WTC11 (cell line): ENCODE measurements at regions not wholly inside any gene's neighbourhood (a gene's known extent, or its start where the extent isn't known, plus 50 kb on each side); places are given as distances from the start of the nearest gene placed in this dataset.
A peak's percentile ranks its signal among the peaks of the same experiment; 100 is the strongest.

Experiments
- ATAC-seq: fragments of 200-7000 bp; cut with Tn5 transposase; 2 replicates; pipeline ENCODE4 v1.10.0; 2021; ENCODE audit warnings: mild to moderate bottlenecking, moderate library complexity
- CTCF ChIA-PET: fragments of 300-600 bp; sonication (Branson Sonifier 250); formaldehyde crosslinking; loops from one replicate; lab custom pipeline; 2021; ENCODE audit warnings: antibody characterized with exemption; lab: Charles Lee
- POLR2A ChIA-PET: fragments of 350-600 bp; sonication (Branson Sonifier 250); formaldehyde crosslinking; loops from one replicate; lab custom pipeline; 2021; ENCODE audit warnings: antibody characterized with exemption; lab: Charles Lee
- DNase-seq: peaks from one replicate; pipeline ENCODE4 v3.0.0; 2021; ENCODE audit warnings: low spot score
- H3K27ac Mint-ChIP-seq: 2 replicates; pipeline ENCODE4 v1.8.0; 2021; ENCODE audit warnings: mixed read lengths
- H3K27me3 Mint-ChIP-seq: 2 replicates; pipeline ENCODE4 v1.8.0; 2021; ENCODE audit warnings: low read depth, mild to moderate bottlenecking, moderate library complexity, mixed read lengths
- H3K36me3 Mint-ChIP-seq: 2 replicates; pipeline ENCODE4 v1.8.0; 2021; ENCODE audit warnings: mixed read lengths
- H3K4me1 Mint-ChIP-seq: 2 replicates; pipeline ENCODE4 v1.8.0; 2022; ENCODE audit warnings: mixed read lengths
- H3K4me3 Mint-ChIP-seq: 2 replicates; pipeline ENCODE4 v1.8.0; 2021; ENCODE audit warnings: mild to moderate bottlenecking, moderate library complexity, mixed read lengths
- H3K9me3 Mint-ChIP-seq: 2 replicates; pipeline ENCODE4 v1.8.0; 2021; ENCODE audit warnings: mixed read lengths
- GABPB1 ChIP-seq: sonication (generic); formaldehyde crosslinking; IDR thresholded peaks from 2 replicates; pipeline ENCODE4 v1.8.1; 2023; ENCODE audit warnings: mild to moderate bottlenecking, missing genetic modification reagents
- JUN ChIP-seq: sonication (generic); formaldehyde crosslinking; IDR thresholded peaks from 2 replicates; pipeline ENCODE4 v1.8.0; 2023; ENCODE audit warnings: mild to moderate bottlenecking, missing genetic modification reagents
- NR2C2 ChIP-seq: sonication (generic); formaldehyde crosslinking; IDR thresholded peaks from 2 replicates; pipeline ENCODE4 v1.8.0; 2022; ENCODE audit warnings: mild to moderate bottlenecking, missing genetic modification reagents
- OVOL2 ChIP-seq: fragments of 250-450 bp; sonication (Bioruptor Pico); IDR thresholded peaks from 2 replicates; pipeline ENCODE4 v1.9.0; 2021; ENCODE audit warnings: mild to moderate bottlenecking, borderline replicate concordance
- TEAD1 ChIP-seq: sonication (generic); formaldehyde crosslinking; IDR thresholded peaks from 2 replicates; pipeline ENCODE4 v1.8.0; 2022; ENCODE audit warnings: mild to moderate bottlenecking, missing genetic modification reagents
- TEAD4 ChIP-seq: sonication (generic); formaldehyde crosslinking; IDR thresholded peaks from 2 replicates; pipeline ENCODE4 v1.8.0; 2022; ENCODE audit warnings: mild to moderate bottlenecking, missing genetic modification reagents
- ZNF317 ChIP-seq: sonication (generic); formaldehyde crosslinking; IDR thresholded peaks from 2 replicates; pipeline ENCODE4 v1.8.1; 2023; ENCODE audit warnings: low read depth, mild to moderate bottlenecking, moderate library complexity, missing genetic modification reagents, borderline replicate concordance
- TF ChIP-seq, protein P1 (sequence below): sonication (generic); formaldehyde crosslinking; IDR thresholded peaks from 2 replicates; pipeline ENCODE4 v1.8.0; 2022; ENCODE audit warnings: mild to moderate bottlenecking, missing genetic modification reagents
- TF ChIP-seq, protein P2 (sequence below): sonication (generic); formaldehyde crosslinking; IDR thresholded peaks from 2 replicates; pipeline ENCODE4 v1.8.1; 2023; ENCODE audit warnings: mild to moderate bottlenecking, missing genetic modification reagents
- TF ChIP-seq, protein P3 (sequence below): fragments of 200-600 bp; IDR thresholded peaks from 2 replicates; pipeline ENCODE4 v1.8.0; 2022; ENCODE audit warnings: antibody characterized with exemption
- TF ChIP-seq, protein P4 (sequence below): sonication (generic); formaldehyde crosslinking; IDR thresholded peaks from 2 replicates; pipeline ENCODE4 v1.8.0; 2022; ENCODE audit warnings: missing genetic modification reagents
- TF ChIP-seq, protein P5 (sequence below): fragments of 250-450 bp; sonication (Bioruptor Pico); IDR thresholded peaks from 2 replicates; pipeline ENCODE4 v1.9.0; 2021; ENCODE audit warnings: mild to moderate bottlenecking
- TF ChIP-seq, protein P6 (sequence below): sonication (generic); formaldehyde crosslinking; conservative IDR thresholded peaks from 2 replicates; pipeline ENCODE4 v1.8.1; 2023; ENCODE audit warnings: mild to moderate bottlenecking, low read depth, missing genetic modification reagents, moderate library complexity

DNA sequence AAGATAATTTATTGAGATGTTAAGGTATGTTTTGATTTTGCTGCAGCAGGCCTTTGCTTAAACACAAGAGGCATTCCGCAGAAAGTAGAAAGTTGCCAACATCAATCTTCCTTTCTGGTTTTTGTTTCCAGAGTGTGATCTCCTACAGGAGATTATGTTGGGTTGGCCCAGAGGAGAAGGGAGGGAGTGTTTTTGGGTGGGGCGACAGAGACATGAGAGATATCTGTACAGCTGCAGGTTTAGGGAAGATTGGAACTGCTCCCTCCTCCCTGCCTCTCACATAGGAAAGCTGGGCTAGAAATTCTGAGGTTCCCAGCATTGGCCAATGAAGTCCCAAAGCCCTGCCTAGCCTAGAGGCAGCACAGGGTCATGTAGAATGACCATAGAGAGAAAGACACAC, 211.0 kb downstream of the CEMIP2 start:
- Mint-ChIP-seq H3K27me3 (no peaks in the 10 kb centered on the region), H3K27ac (no peak overlapping the region), H3K4me3 (no peak overlapping the region), H3K4me1 (peaks cover 5% of the 10 kb centered on the region), H3K9me3 (no peaks in the 10 kb centered on the region), H3K36me3 (no peaks in the 10 kb centered on the region)
- ATAC-seq = no peak
- TF ChIP-seq, protein P1, sequence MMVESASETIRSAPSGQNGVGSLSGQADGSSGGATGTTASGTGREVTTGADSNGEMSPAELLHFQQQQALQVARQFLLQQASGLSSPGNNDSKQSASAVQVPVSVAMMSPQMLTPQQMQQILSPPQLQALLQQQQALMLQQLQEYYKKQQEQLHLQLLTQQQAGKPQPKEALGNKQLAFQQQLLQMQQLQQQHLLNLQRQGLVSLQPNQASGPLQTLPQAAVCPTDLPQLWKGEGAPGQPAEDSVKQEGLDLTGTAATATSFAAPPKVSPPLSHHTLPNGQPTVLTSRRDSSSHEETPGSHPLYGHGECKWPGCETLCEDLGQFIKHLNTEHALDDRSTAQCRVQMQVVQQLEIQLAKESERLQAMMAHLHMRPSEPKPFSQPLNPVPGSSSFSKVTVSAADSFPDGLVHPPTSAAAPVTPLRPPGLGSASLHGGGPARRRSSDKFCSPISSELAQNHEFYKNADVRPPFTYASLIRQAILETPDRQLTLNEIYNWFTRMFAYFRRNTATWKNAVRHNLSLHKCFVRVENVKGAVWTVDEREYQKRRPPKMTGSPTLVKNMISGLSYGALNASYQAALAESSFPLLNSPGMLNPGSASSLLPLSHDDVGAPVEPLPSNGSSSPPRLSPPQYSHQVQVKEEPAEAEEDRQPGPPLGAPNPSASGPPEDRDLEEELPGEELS (CRISPR knock-in tag) = no peak
- TF ChIP-seq TEAD1 (no peak), GABPB1 (CRISPR knock-in tag) (no peak), OVOL2 (CRISPR knock-in tag) (no peak), ZNF317 (CRISPR knock-in tag) (no peak)
- TF ChIP-seq, protein P2, sequence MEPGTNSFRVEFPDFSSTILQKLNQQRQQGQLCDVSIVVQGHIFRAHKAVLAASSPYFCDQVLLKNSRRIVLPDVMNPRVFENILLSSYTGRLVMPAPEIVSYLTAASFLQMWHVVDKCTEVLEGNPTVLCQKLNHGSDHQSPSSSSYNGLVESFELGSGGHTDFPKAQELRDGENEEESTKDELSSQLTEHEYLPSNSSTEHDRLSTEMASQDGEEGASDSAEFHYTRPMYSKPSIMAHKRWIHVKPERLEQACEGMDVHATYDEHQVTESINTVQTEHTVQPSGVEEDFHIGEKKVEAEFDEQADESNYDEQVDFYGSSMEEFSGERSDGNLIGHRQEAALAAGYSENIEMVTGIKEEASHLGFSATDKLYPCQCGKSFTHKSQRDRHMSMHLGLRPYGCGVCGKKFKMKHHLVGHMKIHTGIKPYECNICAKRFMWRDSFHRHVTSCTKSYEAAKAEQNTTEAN (CRISPR knock-in tag) = no peak
- TF ChIP-seq, protein P3, sequence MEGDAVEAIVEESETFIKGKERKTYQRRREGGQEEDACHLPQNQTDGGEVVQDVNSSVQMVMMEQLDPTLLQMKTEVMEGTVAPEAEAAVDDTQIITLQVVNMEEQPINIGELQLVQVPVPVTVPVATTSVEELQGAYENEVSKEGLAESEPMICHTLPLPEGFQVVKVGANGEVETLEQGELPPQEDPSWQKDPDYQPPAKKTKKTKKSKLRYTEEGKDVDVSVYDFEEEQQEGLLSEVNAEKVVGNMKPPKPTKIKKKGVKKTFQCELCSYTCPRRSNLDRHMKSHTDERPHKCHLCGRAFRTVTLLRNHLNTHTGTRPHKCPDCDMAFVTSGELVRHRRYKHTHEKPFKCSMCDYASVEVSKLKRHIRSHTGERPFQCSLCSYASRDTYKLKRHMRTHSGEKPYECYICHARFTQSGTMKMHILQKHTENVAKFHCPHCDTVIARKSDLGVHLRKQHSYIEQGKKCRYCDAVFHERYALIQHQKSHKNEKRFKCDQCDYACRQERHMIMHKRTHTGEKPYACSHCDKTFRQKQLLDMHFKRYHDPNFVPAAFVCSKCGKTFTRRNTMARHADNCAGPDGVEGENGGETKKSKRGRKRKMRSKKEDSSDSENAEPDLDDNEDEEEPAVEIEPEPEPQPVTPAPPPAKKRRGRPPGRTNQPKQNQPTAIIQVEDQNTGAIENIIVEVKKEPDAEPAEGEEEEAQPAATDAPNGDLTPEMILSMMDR = no peak
- TF ChIP-seq, protein P4, sequence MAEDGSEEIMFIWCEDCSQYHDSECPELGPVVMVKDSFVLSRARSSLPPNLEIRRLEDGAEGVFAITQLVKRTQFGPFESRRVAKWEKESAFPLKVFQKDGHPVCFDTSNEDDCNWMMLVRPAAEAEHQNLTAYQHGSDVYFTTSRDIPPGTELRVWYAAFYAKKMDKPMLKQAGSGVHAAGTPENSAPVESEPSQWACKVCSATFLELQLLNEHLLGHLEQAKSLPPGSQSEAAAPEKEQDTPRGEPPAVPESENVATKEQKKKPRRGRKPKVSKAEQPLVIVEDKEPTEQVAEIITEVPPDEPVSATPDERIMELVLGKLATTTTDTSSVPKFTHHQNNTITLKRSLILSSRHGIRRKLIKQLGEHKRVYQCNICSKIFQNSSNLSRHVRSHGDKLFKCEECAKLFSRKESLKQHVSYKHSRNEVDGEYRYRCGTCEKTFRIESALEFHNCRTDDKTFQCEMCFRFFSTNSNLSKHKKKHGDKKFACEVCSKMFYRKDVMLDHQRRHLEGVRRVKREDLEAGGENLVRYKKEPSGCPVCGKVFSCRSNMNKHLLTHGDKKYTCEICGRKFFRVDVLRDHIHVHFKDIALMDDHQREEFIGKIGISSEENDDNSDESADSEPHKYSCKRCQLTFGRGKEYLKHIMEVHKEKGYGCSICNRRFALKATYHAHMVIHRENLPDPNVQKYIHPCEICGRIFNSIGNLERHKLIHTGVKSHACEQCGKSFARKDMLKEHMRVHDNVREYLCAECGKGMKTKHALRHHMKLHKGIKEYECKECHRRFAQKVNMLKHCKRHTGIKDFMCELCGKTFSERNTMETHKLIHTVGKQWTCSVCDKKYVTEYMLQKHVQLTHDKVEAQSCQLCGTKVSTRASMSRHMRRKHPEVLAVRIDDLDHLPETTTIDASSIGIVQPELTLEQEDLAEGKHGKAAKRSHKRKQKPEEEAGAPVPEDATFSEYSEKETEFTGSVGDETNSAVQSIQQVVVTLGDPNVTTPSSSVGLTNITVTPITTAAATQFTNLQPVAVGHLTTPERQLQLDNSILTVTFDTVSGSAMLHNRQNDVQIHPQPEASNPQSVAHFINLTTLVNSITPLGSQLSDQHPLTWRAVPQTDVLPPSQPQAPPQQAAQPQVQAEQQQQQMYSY (CRISPR knock-in tag) = no peak
- DNase-seq = no peak
- ChIA-PET POLR2A (no interaction called here), CTCF (no interaction called here)

DNA sequence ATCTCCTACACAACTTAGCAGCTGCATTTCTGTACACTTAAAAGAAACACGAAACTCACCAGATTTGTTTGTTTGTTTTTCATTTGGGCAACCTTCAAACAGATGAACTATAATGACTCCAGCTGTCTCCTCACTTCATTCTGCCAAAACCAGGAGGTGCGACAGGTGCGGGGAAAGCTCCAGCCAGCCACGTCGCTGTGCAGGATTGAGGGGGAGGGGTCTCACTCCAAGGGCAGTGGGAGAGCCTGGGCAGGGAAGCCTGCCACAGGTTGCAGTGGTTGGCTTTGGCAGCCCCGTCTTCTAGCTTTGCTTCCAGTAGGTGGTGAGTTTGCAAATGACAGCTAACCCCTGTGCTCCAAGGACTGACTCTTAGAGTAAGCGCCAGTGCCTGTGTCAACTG, 215.8 kb downstream of the CEMIP2 start:
- ATAC-seq (peak; percentile 100), DNase-seq (peak; percentile 64)
- Mint-ChIP-seq H3K9me3 (no peaks in the 10 kb centered on the region), H3K27ac (no peak overlapping the region), H3K36me3 (no peaks in the 10 kb centered on the region), H3K4me3 (no peak overlapping the region), H3K27me3 (no peaks in the 10 kb centered on the region), H3K4me1 (peaks cover 6% of the 10 kb centered on the region)
- POLR2A ChIA-PET = no interaction called here
- TF ChIP-seq, protein P5, sequence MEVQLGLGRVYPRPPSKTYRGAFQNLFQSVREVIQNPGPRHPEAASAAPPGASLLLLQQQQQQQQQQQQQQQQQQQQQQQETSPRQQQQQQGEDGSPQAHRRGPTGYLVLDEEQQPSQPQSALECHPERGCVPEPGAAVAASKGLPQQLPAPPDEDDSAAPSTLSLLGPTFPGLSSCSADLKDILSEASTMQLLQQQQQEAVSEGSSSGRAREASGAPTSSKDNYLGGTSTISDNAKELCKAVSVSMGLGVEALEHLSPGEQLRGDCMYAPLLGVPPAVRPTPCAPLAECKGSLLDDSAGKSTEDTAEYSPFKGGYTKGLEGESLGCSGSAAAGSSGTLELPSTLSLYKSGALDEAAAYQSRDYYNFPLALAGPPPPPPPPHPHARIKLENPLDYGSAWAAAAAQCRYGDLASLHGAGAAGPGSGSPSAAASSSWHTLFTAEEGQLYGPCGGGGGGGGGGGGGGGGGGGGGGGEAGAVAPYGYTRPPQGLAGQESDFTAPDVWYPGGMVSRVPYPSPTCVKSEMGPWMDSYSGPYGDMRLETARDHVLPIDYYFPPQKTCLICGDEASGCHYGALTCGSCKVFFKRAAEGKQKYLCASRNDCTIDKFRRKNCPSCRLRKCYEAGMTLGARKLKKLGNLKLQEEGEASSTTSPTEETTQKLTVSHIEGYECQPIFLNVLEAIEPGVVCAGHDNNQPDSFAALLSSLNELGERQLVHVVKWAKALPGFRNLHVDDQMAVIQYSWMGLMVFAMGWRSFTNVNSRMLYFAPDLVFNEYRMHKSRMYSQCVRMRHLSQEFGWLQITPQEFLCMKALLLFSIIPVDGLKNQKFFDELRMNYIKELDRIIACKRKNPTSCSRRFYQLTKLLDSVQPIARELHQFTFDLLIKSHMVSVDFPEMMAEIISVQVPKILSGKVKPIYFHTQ (CRISPR knock-in tag) = no peak
- TF ChIP-seq NR2C2 (CRISPR knock-in tag) (no peak), JUN (no peak), TEAD4 (no peak), GABPB1 (CRISPR knock-in tag) (no peak)
- TF ChIP-seq, protein P6, sequence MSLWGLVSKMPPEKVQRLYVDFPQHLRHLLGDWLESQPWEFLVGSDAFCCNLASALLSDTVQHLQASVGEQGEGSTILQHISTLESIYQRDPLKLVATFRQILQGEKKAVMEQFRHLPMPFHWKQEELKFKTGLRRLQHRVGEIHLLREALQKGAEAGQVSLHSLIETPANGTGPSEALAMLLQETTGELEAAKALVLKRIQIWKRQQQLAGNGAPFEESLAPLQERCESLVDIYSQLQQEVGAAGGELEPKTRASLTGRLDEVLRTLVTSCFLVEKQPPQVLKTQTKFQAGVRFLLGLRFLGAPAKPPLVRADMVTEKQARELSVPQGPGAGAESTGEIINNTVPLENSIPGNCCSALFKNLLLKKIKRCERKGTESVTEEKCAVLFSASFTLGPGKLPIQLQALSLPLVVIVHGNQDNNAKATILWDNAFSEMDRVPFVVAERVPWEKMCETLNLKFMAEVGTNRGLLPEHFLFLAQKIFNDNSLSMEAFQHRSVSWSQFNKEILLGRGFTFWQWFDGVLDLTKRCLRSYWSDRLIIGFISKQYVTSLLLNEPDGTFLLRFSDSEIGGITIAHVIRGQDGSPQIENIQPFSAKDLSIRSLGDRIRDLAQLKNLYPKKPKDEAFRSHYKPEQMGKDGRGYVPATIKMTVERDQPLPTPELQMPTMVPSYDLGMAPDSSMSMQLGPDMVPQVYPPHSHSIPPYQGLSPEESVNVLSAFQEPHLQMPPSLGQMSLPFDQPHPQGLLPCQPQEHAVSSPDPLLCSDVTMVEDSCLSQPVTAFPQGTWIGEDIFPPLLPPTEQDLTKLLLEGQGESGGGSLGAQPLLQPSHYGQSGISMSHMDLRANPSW (CRISPR knock-in tag) = no peak
- CTCF ChIA-PET = interaction anchor here (0.7 to 1.6 kb wide), 12 partner anchors 10 to 267 kb away, joined by 3 to 9 read pairs (median 4); no protein-coding TSS in a partner anchor
